ENCODE measurements at regions not wholly inside any gene's neighbourhood (a gene's known extent, or its start where the extent isn't known, plus 50 kb on each side); places are given as distances from the start of the nearest gene placed in this dataset.

- H3K4me2 ChIP-seq (ENCODE audit: low read depth, low read length, poor library complexity, severe bottlenecking): no peak overlapping the region
- H3K27ac ChIP-seq (ENCODE audit: low read length): no peak overlapping the region
- H3K36me3 ChIP-seq (ENCODE audit: insufficient read depth, low read length): no peaks in the 10 kb centered on the region
- no peak overlapping the region for H2AFZ ChIP-seq (ENCODE audit: low read length)
- H3K9me2 ChIP-seq (replicated peaks; ENCODE audit: insufficient read depth, low read length): no peaks in the 10 kb centered on the region
- no peak overlapping the region for H3K9ac ChIP-seq (ENCODE audit: low read length)
- peaks cover 3% of the 10 kb centered on the region; the same call in 1 of the 2 replicates for H3K9me3 ChIP-seq (ENCODE audit: low read length)
- no peaks in the 10 kb centered on the region for H3K4me1 ChIP-seq (ENCODE audit: low read length)
- H4K20me1 ChIP-seq (ENCODE audit: insufficient read depth, low read depth, low read length): no peaks in the 10 kb centered on the region
- no peak overlapping the region for H3K4me3 ChIP-seq (ENCODE audit: low read length)
- no peaks in the 10 kb centered on the region for H3K79me2 ChIP-seq (ENCODE audit: low read length)
- no peaks in the 10 kb centered on the region for H3K27me3 ChIP-seq (ENCODE audit: low read length)
- DNase-seq: no peak
Observed at GRCh38 chr6:45763281-45763680, 252.4 kb downstream of the CLIC5 start.

GRCh38 chr6:45759472-45759810 lies 256.2 kb downstream of the CLIC5 start:
- Histone ChIP-seq H3K27ac (ENCODE audit: low read length) (no peak overlapping the region), H3K9me2 (replicated peaks; ENCODE audit: insufficient read depth, low read length) (no peaks in the 10 kb centered on the region), H3K4me1 (ENCODE audit: low read length) (no peaks in the 10 kb centered on the region), H3K4me3 (ENCODE audit: low read length) (no peak overlapping the region), H2AFZ (ENCODE audit: low read length) (no peak overlapping the region), H3K79me2 (ENCODE audit: low read length) (no peaks in the 10 kb centered on the region), H3K9me3 (ENCODE audit: low read length) (peaks cover 3% of the 10 kb centered on the region; the same call in 1 of the 2 replicates), H3K9ac (ENCODE audit: low read length) (no peak overlapping the region), H4K20me1 (ENCODE audit: insufficient read depth, low read depth, low read length) (no peaks in the 10 kb centered on the region), H3K36me3 (ENCODE audit: insufficient read depth, low read length) (no peaks in the 10 kb centered on the region), H3K27me3 (ENCODE audit: low read length) (no peaks in the 10 kb centered on the region), H3K4me2 (ENCODE audit: low read depth, low read length, poor library complexity, severe bottlenecking) (no peak overlapping the region)
- DNase-seq: no peak

GRCh38 chr6:45758787-45759471 lies 256.7 kb downstream of the CLIC5 start:
- Histone ChIP-seq H3K9ac (ENCODE audit: low read length) (no peak overlapping the region), H3K4me3 (ENCODE audit: low read length) (no peak overlapping the region), H4K20me1 (ENCODE audit: insufficient read depth, low read depth, low read length) (no peaks in the 10 kb centered on the region), H3K36me3 (ENCODE audit: insufficient read depth, low read length) (no peaks in the 10 kb centered on the region), H3K79me2 (ENCODE audit: low read length) (no peaks in the 10 kb centered on the region), H3K9me3 (ENCODE audit: low read length) (peaks cover 2% of the 10 kb centered on the region; the same call in 1 of the 2 replicates), H3K9me2 (replicated peaks; ENCODE audit: insufficient read depth, low read length) (no peaks in the 10 kb centered on the region), H3K27me3 (ENCODE audit: low read length) (no peaks in the 10 kb centered on the region), H3K4me1 (ENCODE audit: low read length) (no peaks in the 10 kb centered on the region), H3K27ac (ENCODE audit: low read length) (no peak overlapping the region), H3K4me2 (ENCODE audit: low read depth, low read length, poor library complexity, severe bottlenecking) (no peak overlapping the region), H2AFZ (ENCODE audit: low read length) (no peak overlapping the region)
- DNase-seq: no peak

GRCh38 chr6:45757443-45758130 lies 258.1 kb downstream of the CLIC5 start:
- Histone ChIP-seq H3K27ac (ENCODE audit: low read length) (no peak overlapping the region), H3K4me3 (ENCODE audit: low read length) (no peak overlapping the region), H3K9me3 (ENCODE audit: low read length) (no peaks in the 10 kb centered on the region), H3K4me2 (ENCODE audit: low read depth, low read length, poor library complexity, severe bottlenecking) (no peak overlapping the region), H4K20me1 (ENCODE audit: insufficient read depth, low read depth, low read length) (no peaks in the 10 kb centered on the region), H3K9ac (ENCODE audit: low read length) (no peak overlapping the region), H2AFZ (ENCODE audit: low read length) (no peak overlapping the region), H3K9me2 (replicated peaks; ENCODE audit: insufficient read depth, low read length) (no peaks in the 10 kb centered on the region), H3K79me2 (ENCODE audit: low read length) (no peaks in the 10 kb centered on the region), H3K27me3 (ENCODE audit: low read length) (no peaks in the 10 kb centered on the region), H3K4me1 (ENCODE audit: low read length) (no peaks in the 10 kb centered on the region), H3K36me3 (ENCODE audit: insufficient read depth, low read length) (no peaks in the 10 kb centered on the region)
- no peak for DNase-seq

GRCh38 chr6:45756606-45757005 lies 259.1 kb downstream of the CLIC5 start:
- H3K9me3 ChIP-seq (ENCODE audit: low read length): no peaks in the 10 kb centered on the region
- H3K9ac ChIP-seq (ENCODE audit: low read length): no peak overlapping the region
- H3K27ac ChIP-seq (ENCODE audit: low read length): no peak overlapping the region
- H3K4me1 ChIP-seq (ENCODE audit: low read length): no peaks in the 10 kb centered on the region
- H4K20me1 ChIP-seq (ENCODE audit: insufficient read depth, low read depth, low read length): no peaks in the 10 kb centered on the region
- no peaks in the 10 kb centered on the region for H3K27me3 ChIP-seq (ENCODE audit: low read length)
- H3K79me2 ChIP-seq (ENCODE audit: low read length): no peaks in the 10 kb centered on the region
- no peaks in the 10 kb centered on the region for H3K36me3 ChIP-seq (ENCODE audit: insufficient read depth, low read length)
- DNase-seq: no peak
- no peak overlapping the region for H2AFZ ChIP-seq (ENCODE audit: low read length)
- H3K9me2 ChIP-seq (replicated peaks; ENCODE audit: insufficient read depth, low read length): no peaks in the 10 kb centered on the region
- no peak overlapping the region for H3K4me2 ChIP-seq (ENCODE audit: low read depth, low read length, poor library complexity, severe bottlenecking)
- H3K4me3 ChIP-seq (ENCODE audit: low read length): no peak overlapping the region

- no peaks in the 10 kb centered on the region for H4K20me1 ChIP-seq (ENCODE audit: insufficient read depth, low read depth, low read length)
- H3K9ac ChIP-seq (ENCODE audit: low read length): no peak overlapping the region
- H3K9me2 ChIP-seq (replicated peaks; ENCODE audit: insufficient read depth, low read length): no peaks in the 10 kb centered on the region
- no peaks in the 10 kb centered on the region for H3K9me3 ChIP-seq (ENCODE audit: low read length)
- no peak overlapping the region for H2AFZ ChIP-seq (ENCODE audit: low read length)
- no peaks in the 10 kb centered on the region for H3K79me2 ChIP-seq (ENCODE audit: low read length)
- no peak overlapping the region for H3K27ac ChIP-seq (ENCODE audit: low read length)
- no peak for DNase-seq
- H3K4me2 ChIP-seq (ENCODE audit: low read depth, low read length, poor library complexity, severe bottlenecking): no peak overlapping the region
- H3K4me3 ChIP-seq (ENCODE audit: low read length): no peak overlapping the region
- H3K27me3 ChIP-seq (ENCODE audit: low read length): no peaks in the 10 kb centered on the region
- no peaks in the 10 kb centered on the region for H3K36me3 ChIP-seq (ENCODE audit: insufficient read depth, low read length)
- no peaks in the 10 kb centered on the region for H3K4me1 ChIP-seq (ENCODE audit: low read length)
Observed at GRCh38 chr6:45754432-45754831, 261.2 kb downstream of the CLIC5 start.

- Histone ChIP-seq H3K9me3 (ENCODE audit: low read length) (no peaks in the 10 kb centered on the region), H3K27me3 (ENCODE audit: low read length) (0 out of 2 replicates have a peak, but pooled peaks cover 6% of the 10 kb centered on the region), H3K79me2 (ENCODE audit: low read length) (no peaks in the 10 kb centered on the region), H3K4me1 (ENCODE audit: low read length) (no peaks in the 10 kb centered on the region), H3K4me3 (ENCODE audit: low read length) (no peak overlapping the region), H4K20me1 (ENCODE audit: insufficient read depth, low read depth, low read length) (no peaks in the 10 kb centered on the region), H3K4me2 (ENCODE audit: low read depth, low read length, poor library complexity, severe bottlenecking) (no peak overlapping the region), H3K9ac (ENCODE audit: low read length) (no peak overlapping the region), H3K36me3 (ENCODE audit: insufficient read depth, low read length) (no peaks in the 10 kb centered on the region), H2AFZ (ENCODE audit: low read length) (no peak overlapping the region), H3K27ac (ENCODE audit: low read length) (no peak overlapping the region), H3K9me2 (replicated peaks; ENCODE audit: insufficient read depth, low read length) (no peaks in the 10 kb centered on the region)
- DNase-seq: no peak
Observed at GRCh38 chr6:45746046-45746445, 269.6 kb downstream of the CLIC5 start.

GRCh38 chr6:45743028-45743615 lies 272.5 kb downstream of the CLIC5 start:
- Histone ChIP-seq H3K9me3 (ENCODE audit: low read length) (no peaks in the 10 kb centered on the region), H3K27me3 (ENCODE audit: low read length) (0 out of 2 replicates have a peak, but pooled peaks cover 5% of the 10 kb centered on the region), H3K9ac (ENCODE audit: low read length) (no peak overlapping the region), H3K79me2 (ENCODE audit: low read length) (no peaks in the 10 kb centered on the region), H2AFZ (ENCODE audit: low read length) (no peak overlapping the region), H3K4me3 (ENCODE audit: low read length) (no peak overlapping the region), H3K36me3 (ENCODE audit: insufficient read depth, low read length) (no peaks in the 10 kb centered on the region), H4K20me1 (ENCODE audit: insufficient read depth, low read depth, low read length) (no peaks in the 10 kb centered on the region), H3K27ac (ENCODE audit: low read length) (no peak overlapping the region), H3K4me2 (ENCODE audit: low read depth, low read length, poor library complexity, severe bottlenecking) (no peak overlapping the region), H3K4me1 (ENCODE audit: low read length) (no peaks in the 10 kb centered on the region), H3K9me2 (replicated peaks; ENCODE audit: insufficient read depth, low read length) (no peaks in the 10 kb centered on the region)
- no peak for DNase-seq

All from Karpas-422 (cell line).